ENCODE measurements at regions not wholly inside any gene's neighbourhood (a gene's known extent, or its start where the extent isn't known, plus 50 kb on each side); places are given as distances from the start of the nearest gene placed in this dataset.

DNA sequence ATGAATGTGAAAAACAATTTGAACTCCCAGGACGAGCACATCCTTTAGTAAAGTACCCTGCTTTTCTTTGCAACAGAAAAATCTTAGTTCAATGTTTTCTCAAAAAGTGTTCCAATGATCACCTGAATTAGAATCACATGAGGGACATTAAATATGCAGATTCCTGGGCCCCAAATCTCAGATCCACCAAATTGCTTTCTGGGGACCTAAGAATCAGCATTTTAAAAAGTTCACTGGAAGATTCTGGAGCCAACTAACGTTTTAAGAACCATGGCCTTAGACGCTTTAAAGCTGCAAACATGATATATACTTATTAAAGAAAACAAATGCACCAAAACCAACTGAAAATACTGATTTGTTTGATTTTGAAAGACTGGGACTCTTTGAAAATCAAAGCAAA lies 143.4 kb upstream of the TMEM168 start:
- TF ChIP-seq CTCF (optimal IDR thresholded peaks at IDR 0.05 in 1 of 3, IDR thresholded peaks at IDR 0.05 in 1 of 3, conservative IDR thresholded peaks at IDR 0.05 in 1 of 3; ENCODE audit: extremely low read depth in 1 of 3, insufficient read depth in 2 of 3, low read length in 3 of 3) (no peak), EZH2 (IDR thresholded peaks at IDR 0.05; ENCODE audit: low read length) (no peak)

Data from keratinocyte (primary cell).